Fibroblast of pulmonary artery (primary cell): ENCODE measurements at regions not wholly inside any gene's neighbourhood (a gene's known extent, or its start where the extent isn't known, plus 50 kb on each side); places are given as distances from the start of the nearest gene placed in this dataset.

ENCODE experiments used
- DNase-seq: peaks from one replicate; pipeline ENCODE4 v3.0.0-alpha.2; 2010; ENCODE audit warnings: low read depth
- H3K4me3 ChIP-seq: replicated peaks from 2 replicates; pipeline ENCODE4 v1.5.1; 2011; ENCODE audit warnings: low read depth, mild to moderate bottlenecking, control low read depth, low read length, moderate library complexity
- TF ChIP-seq, protein P1 (sequence below): IDR thresholded peaks from 2 replicates; pipeline ENCODE4 v1.5.1; 2011; ENCODE audit warnings: mild to moderate bottlenecking, control low read depth, low read length, inconsistent platforms; ENCODE audit errors: missing control alignments

DNA sequence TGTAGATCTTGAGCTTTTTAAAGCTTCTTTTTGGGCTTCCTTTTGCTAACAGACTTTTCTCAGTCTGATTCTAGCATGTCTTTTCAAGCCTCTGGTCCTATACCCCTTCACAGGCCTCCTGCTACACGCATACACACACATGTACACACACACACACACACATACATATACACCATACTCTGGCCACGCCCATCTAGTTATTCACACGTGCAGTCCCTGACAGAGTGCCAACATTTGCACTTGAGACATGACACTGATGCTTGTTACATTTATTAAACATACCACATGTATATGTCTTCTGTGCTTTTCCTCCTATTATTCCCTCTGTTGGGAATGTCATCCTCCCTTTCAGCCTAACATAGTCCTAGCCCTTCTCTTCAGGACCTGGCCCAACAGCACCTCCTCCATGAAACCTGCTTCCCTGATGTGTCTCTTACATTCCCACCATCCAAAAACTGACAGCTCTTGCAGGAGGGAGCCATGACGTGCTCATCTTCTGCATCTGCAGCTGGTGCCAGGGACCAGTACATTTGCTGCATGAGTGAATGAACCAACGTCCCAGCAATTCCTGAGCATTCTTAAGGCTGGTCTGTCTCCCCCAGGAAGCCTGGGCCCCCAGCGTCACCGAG, 222.1 kb downstream of the ARHGAP12 start:
- TF ChIP-seq, protein P1, sequence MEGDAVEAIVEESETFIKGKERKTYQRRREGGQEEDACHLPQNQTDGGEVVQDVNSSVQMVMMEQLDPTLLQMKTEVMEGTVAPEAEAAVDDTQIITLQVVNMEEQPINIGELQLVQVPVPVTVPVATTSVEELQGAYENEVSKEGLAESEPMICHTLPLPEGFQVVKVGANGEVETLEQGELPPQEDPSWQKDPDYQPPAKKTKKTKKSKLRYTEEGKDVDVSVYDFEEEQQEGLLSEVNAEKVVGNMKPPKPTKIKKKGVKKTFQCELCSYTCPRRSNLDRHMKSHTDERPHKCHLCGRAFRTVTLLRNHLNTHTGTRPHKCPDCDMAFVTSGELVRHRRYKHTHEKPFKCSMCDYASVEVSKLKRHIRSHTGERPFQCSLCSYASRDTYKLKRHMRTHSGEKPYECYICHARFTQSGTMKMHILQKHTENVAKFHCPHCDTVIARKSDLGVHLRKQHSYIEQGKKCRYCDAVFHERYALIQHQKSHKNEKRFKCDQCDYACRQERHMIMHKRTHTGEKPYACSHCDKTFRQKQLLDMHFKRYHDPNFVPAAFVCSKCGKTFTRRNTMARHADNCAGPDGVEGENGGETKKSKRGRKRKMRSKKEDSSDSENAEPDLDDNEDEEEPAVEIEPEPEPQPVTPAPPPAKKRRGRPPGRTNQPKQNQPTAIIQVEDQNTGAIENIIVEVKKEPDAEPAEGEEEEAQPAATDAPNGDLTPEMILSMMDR: no peak
- DNase-seq: no peak
- H3K4me3 ChIP-seq: no peak overlapping the region

DNA sequence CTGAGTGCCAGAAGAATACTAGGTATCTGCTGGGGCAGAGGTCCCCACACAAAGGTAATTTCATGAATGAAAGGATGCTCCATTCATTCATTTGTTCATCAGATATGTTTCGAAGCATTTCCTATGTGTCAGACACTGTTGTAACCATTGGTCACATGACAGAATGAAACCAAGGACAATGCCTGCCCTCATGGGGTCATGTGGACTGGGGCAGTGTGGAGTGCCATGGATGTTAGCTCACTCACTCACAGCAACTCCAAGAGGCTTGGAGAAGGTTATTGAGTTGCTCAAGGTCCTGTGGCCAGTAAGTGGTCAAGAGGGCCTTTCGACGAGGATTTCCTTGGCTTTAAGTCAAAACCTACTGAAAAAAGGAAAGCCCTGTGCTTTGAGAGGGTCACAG, 223.5 kb downstream of the ARHGAP12 start:
- TF ChIP-seq, protein P1: no peak
- H3K4me3 ChIP-seq: no peak overlapping the region
- peak; percentile 33 for DNase-seq

DNA sequence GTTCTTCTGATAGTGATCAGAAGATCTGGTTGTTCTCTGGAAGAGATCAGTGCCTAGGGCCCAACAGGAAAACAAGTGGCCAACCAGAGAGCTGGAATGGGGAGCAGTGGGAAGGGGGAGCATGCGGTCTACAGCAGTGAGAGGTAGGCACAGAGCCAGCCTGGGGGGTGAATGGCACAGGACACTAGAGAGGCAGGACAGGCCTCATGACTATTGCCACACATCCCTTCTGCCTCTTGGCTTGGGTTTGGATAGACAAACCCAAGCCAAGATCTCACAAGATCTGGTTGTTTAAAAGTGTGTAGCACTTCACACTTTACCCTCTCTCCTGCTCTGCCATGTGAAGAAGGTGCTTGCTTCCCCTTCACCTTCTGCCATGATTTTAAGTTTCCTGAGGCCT, 224.4 kb downstream of the ARHGAP12 start:
- no peak for DNase-seq
- H3K4me3 ChIP-seq: no peak overlapping the region
- TF ChIP-seq, protein P1: no peak

DNA sequence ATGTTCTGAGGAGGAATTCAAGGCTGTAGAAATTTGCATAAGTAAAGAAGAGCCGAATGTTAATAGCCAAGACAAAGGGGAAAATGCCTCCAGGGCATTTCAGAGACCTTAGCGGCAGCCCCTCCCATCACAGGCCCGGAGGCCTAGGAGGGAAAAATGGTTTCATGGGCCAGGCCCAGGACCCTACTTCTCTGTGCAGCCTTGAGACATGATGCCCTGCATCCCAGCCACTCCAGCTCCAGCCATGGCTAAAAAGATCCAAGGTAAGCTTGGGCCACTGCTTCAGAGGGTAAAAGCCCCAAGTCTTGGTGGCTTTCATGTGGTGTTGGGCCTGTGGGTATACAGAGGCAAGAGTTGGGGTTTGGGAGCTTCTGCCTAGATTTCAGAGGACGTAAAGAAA, 225.7 kb downstream of the ARHGAP12 start:
- TF ChIP-seq, protein P1: no peak
- DNase-seq: no peak
- no peak overlapping the region for H3K4me3 ChIP-seq

DNA sequence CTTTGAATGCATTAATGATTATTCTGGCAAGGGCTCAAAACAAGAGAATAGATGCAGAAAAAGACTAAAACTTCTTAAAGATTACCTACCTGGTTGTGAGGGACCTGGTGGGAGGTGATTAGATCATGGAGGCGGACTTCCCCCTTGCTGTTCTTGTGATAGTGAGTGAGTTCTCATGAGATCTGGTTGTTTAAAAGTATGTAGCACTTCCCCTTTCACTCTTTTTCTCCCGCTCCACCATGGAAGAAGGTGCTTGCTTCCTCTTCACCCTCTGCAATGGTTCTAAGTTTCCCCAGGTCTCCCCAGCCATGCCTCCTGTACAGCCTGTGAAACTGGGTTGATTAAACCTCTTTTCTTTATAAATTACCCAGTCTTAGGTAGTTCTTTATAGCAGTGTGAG, 226.6 kb downstream of the ARHGAP12 start:
- no peak for DNase-seq
- H3K4me3 ChIP-seq: no peak overlapping the region
- TF ChIP-seq, protein P1: no peak

DNA sequence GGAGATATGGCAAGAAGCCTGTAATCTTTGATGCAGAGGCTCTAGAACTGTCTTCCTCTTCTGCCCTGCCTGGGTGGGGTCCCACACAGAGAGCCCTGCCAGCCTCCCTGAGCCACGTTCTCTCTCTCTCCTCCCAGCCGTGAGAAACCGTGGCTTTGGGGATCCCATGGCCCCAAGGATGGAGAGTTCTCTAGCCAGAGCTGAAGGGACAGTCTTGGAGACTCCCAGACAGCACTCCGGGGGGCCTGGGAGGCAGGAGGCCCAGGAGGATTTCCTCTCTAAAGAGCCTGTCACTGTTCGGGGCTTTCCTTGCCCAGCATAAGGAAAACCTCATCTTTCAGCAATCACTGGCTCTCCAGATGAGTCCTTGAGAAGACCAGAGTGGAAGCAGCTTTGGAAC, 227.1 kb downstream of the ARHGAP12 start:
- TF ChIP-seq, protein P1: no peak
- peak; percentile 29 for DNase-seq
- H3K4me3 ChIP-seq: no peak overlapping the region

DNA sequence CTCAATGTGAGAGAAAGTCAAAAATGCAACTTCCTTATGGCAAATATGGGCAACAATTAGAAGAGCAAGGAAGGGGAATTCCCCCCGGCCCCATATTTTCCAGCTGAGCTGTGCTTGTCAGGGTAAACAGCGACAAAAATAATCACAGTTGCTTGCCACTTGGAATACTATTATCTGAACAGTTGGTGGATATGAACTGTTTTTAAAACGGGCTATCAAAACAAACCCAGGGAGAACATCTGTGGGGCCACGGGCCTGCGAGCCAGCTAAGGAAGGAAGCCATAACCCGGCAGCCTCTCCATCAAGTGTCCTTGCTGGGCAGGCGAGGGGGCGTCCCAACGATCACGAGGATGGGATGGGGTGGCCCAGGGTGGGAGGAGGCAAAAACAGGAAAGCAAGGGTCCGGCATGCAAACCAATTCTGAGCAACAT, 228.4 kb downstream of the ARHGAP12 start:
- TF ChIP-seq, protein P1: no peak
- H3K4me3 ChIP-seq: no peak overlapping the region
- peak; percentile 36 for DNase-seq
